ENCODE measurements at regions not wholly inside any gene's neighbourhood (a gene's known extent, or its start where the extent isn't known, plus 50 kb on each side); places are given as distances from the start of the nearest gene placed in this dataset.
"Not testable (repeated sequence)": the region's sequence is repeated elsewhere in the genome, so short reads cannot be mapped to it uniquely, and the experiment has no call there.

GRCh38 chr7:42567051-42567450 lies 330.0 kb upstream of the GLI3 start:
- no peak for DNase-seq (ENCODE audit: low read depth)

GRCh38 chr7:42561797-42562196 lies 324.8 kb upstream of the GLI3 start:
- no peak for DNase-seq (ENCODE audit: low read depth)

- no peak for DNase-seq (ENCODE audit: low read depth)
These were observed 323.9 kb upstream of the GLI3 start for GRCh38 chr7:42560866-42561265.

DNA sequence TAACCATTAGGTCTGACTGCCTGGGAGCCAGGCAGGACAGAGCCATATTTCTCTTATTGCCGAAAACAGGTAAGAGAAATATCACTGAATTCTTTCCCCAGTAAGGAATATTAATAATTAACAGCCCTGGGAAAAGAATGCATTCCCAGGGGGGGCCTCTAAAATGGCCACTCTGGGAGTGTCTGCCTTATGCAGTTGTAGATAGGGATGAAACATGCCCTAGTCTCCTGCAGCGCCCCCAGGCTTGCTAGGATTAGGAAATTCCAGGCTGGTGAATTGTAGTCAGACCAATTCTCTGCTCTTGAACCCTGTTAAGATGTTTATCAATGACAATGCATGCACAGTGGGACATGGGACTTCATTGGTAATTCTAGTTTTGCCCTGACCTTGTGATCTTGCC lies 317.9 kb upstream of the GLI3 start:
- not testable (repeated sequence) for DNase-seq (ENCODE audit: low read depth)

GRCh38 chr7:42552227-42552626 lies 315.2 kb upstream of the GLI3 start:
- no peak for DNase-seq (ENCODE audit: low read depth)

DNA sequence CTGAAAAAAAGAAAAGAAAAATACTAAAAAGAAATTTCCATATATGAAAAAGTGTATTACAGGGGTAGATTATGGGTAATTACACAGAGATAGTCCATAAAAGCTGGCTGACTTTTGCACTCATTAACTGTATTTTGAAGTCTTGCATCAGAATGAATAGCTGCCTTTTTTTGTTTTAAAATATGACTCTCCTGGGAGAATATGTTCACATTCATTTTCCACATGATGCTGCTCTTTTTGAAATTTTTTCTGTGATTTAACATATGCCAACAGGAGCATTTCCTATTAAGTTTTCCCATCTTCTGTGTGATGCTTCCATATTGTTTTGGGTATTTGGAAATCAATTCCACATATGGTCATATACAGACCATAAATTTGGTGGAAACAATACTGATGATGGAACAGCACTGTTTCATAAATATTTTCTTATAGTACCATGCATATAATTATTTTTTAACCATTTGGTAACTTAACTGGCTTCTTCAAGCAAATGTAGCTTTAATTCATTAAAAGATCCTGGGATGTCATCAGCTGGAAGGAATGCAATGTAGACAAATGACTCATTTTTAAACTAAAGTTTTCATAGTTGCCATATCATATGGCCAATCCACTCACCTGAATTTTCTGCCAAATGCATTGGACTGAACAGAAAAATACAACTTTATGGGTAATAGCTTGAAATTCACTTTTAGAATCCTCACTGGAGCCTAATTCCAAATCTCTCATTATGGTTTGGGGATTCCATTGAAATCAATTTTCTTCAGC lies 313.9 kb upstream of the GLI3 start:
- DNase-seq (ENCODE audit: low read depth) = no peak

DNA sequence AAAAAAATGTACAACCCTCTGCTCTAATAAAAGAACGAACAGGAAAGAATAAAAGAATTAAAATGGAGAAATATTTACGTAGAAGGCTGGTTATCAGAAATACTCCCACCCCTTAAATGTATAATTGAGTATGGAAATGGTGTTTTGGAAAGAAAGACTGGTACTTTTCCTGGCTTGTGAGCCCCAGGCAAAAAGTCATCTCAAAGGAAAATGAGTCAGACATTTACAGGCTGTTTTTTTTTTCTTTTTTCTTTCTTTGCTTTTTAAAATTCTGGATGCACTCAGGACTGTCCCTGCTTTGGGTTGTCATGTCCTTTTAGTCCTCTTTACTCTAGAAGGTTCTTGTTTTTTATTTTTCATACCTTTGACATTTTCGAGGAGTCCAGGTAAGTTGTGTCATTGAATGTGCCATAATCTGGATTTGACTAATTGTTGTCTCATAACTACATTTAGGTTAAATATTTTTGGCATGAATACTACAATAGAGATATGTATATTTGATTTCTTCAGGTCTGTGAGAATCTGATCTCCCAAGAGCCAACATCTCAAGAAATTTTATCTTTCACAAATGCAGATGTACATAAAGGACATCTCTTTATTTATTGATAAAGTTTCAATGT lies 313.0 kb upstream of the GLI3 start:
- DNase-seq (ENCODE audit: low read depth) = no peak

DNA sequence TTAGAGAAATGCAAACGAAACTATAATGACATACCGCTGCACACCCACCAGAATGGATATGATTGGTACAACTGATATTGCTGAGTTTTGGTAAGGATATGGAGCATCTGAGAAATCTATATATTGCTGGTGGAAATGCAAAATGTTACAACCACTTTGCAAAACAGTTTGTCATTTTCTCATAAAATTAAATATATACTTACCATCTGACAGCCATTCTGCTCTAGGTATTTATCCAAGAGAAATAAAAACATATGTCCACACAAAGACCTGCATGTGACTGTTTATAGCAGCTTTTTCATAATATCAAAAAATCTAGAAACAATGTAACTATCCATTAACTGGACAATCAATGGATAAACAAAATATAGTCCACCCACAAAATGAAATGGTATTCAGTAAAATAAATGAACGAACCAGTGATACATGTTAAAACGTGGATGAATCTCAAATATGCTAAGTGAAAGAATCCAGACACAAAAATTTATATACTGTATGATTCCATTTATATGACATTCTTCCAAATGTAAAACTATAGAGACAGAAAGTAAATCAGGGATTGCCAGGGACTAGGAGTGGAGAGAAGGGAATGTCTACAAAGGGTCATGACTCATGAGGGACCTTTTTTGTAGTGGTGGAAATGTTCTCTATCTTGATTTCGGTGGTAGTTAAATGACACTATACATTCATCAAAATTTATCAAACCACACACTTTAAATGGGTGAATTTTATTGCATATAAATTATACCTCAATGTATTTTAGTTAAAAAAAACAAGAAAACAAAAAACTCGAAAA lies 312.0 kb upstream of the GLI3 start:
- DNase-seq (ENCODE audit: low read depth) = no peak

DNA sequence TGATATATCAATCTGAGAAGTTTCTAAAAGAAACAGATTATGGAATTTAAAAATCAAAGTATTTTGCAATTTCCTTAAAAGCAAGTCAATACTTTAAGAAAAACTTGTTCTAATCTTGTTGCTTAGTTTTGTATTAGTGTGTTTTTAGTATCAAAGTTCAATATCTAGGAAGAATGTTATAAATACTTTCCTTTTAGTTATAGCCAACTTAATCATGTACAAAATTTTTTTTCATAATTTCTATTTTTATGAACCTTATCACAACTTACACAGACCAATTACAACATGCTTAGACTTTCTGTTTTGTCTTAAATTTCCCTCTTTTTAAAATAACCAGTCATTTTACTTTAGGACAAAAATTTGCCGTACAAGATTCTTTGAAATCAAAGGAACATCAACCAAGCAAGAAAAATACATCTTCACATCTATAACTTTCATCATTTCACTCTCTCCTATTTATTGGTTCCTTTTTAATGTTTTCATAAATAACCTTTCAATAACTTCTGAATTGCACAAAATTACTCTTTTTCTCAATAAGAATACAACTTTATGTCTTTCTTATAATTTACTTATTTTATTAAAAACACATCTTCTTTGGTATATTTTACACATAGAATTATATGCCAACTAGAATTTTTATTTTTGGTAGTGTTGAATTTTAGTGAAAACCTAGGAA lies 308.2 kb upstream of the GLI3 start:
- DNase-seq (ENCODE audit: low read depth) = no peak

DNA sequence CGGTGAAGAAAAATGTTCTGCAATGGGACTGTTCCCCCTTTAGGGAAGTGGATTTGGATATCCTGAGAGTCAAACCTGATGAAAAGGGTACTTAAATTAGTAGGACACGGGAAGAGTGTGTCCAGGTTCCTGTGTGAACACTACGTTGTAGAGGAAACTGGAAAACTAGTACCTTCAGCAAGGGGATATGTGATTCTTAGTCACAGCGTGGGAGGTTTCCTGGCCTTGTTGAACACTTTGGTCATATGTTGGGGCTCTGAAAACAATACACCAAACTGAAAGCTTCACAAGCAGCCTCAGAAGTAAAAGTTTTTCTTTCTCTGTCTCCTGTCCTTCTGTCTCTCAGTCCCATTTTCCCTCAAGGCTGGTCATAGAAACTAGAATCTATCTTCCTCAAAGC lies 306.9 kb upstream of the GLI3 start:
- no peak for DNase-seq (ENCODE audit: low read depth)

DNA sequence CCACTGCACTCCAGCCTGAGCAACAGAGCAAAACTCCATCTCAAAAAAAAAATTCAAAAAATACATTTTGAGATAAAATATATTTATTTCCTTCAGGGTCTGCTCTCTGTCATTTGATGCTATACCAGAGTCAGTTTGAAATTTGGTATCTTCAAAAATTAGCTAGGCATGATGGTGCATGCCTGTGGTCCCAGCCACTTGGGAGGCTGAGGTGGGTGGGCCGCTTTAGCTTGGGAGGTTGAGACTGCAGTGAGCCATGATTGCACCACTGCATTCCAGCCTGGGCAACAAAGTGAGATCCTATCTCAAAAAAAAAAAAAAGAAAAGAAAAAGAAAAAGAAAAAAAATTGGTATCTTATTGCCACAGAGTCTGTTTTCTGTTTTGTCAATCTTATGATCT lies 305.4 kb upstream of the GLI3 start:
- not testable (repeated sequence) for DNase-seq (ENCODE audit: low read depth)

DNA sequence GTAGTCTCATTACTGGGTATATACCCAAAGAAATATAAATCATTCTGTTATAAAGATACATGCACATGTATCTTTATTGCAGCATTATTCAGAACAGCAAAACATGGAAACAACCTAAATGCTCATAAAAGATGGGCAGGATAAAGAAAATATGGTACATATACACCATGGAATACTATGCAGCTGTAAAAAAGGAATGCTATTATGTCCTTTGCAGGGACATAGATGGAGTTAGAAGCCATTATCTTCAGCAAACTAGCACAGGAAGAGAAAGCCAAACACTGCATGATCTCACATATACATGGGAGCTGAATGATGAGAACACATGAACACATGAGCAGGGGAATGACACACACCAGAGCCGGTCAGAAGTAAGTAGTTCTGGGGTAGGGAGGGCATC lies 297.4 kb upstream of the GLI3 start:
- no peak for DNase-seq (ENCODE audit: low read depth)

DNA sequence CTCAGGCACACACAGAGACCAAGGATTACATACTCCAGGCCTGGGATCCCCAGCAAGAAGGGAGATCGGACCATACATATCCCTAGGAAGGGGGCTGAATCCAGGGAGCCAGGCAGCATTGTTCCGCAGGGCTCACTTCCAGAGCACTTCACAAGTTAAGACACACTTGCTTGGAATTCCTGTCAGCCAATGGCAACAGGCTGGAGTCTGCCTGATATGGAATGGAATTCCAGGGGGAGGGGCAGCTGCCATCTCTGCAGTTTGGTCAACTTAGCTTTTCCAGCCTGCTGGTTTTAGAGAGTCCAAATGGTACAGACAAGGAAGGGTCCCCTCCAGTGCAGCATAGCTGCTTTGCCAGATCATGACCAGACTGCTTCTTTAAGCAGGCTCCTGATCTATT lies 290.0 kb upstream of the GLI3 start:
- DNase-seq (ENCODE audit: low read depth) = no peak

- no peak for DNase-seq (ENCODE audit: low read depth)
These were observed 285.4 kb upstream of the GLI3 start for GRCh38 chr7:42522227-42522991.

- DNase-seq (ENCODE audit: low read depth) = no peak
These were observed 274.0 kb upstream of the GLI3 start for GRCh38 chr7:42511027-42511426.

DNA sequence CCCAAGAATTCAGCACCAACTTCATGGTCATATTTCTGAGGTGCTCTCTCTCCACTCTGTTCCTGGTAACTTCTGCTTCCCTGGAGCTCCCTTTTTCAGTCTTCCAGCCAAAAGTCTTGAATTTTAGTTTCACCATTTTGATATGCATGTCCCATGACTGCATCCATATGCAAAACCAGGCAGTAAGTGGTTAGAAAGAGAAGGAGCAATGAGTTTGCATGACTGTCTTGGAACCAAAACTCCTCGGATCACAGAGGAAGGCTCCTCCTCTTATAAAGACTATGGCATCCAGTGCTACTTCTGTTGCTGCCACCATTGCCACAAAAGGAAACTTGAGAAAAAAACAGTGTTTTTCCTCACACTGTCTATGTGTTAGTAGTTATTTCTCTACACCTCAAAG lies 269.1 kb upstream of the GLI3 start:
- no peak for DNase-seq (ENCODE audit: low read depth)

DNA sequence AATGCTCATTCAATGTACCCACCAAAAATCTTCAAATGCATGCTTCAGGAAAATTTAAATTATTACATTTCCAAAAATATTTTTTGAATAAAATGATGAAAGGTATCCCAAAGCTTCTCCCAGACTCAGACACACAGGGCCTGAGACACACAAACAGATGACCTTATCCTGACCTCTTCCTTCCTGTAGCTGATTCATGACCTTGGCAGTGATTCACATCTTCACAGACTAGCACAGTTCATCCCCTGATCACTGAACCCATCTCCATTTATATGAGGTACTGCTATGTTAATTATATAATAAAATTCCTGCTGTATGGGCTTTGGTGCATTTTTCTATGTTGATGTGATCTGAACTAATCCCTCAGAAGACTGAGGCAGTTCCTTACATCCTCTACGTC lies 265.0 kb upstream of the GLI3 start:
- DNase-seq (ENCODE audit: low read depth) = peak; percentile 19

DNA sequence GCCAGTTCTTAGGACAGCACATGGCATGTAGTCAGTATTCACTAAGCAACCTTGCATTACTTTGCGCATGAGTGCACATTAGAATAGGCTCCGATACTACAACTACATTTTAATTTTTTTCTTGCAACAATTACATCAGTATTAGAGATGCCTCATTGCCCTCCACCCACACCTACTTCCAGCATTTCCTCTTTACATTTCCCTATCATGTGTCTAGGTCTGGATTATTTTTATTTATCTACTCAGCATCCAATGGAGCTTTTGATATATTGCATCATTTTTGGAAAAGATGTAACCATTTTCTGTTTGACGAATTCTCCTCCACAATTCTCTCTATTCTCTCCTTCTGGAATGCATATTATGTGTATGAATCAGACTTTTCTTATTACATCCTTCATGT lies 258.2 kb upstream of the GLI3 start:
- DNase-seq (ENCODE audit: low read depth) = no peak

DNA sequence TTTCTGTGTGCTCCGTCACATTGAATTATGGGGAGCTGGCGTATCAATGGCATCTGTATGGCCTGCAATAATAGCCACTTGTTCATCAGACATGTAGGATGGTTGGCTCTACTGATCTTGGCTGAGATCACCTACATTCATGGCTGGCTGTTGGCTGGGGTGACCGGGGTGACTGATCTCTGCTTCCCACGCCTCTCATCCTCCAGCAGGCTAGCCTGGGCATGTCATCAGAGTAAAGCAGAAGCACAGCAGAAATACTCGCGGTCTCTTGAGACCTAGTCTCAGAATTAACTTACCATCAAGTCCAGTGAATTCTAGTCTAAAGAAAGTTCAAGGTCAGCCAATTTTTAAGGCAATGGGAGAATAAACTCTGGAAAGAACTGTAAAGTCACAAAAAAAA lies 257.7 kb upstream of the GLI3 start:
- no peak for DNase-seq (ENCODE audit: low read depth)

DNA sequence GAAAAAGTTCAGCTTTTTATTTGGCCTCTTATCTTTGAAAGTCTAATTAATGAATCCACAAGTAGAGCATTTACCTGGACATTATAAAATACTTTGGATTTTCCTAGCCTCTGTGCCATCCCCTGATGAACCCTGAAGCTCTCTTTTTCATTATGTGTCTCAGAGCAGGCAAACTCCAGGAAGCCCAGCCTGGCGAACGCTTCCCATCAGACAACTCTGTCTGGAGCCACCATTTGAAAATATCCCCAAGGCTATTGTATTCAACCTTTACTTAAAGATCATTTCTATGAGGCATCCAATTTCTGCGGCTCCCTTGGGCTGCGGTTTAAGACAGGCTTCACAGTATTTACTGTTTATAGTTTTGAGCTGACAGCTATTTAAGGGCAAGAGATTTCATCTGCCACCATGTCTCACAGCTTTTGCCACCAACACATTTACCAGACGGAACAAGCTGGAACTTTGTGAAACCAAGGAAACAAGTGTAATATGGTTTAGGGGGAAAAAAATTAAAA lies 257.2 kb upstream of the GLI3 start:
- no peak for DNase-seq (ENCODE audit: low read depth)

DNA sequence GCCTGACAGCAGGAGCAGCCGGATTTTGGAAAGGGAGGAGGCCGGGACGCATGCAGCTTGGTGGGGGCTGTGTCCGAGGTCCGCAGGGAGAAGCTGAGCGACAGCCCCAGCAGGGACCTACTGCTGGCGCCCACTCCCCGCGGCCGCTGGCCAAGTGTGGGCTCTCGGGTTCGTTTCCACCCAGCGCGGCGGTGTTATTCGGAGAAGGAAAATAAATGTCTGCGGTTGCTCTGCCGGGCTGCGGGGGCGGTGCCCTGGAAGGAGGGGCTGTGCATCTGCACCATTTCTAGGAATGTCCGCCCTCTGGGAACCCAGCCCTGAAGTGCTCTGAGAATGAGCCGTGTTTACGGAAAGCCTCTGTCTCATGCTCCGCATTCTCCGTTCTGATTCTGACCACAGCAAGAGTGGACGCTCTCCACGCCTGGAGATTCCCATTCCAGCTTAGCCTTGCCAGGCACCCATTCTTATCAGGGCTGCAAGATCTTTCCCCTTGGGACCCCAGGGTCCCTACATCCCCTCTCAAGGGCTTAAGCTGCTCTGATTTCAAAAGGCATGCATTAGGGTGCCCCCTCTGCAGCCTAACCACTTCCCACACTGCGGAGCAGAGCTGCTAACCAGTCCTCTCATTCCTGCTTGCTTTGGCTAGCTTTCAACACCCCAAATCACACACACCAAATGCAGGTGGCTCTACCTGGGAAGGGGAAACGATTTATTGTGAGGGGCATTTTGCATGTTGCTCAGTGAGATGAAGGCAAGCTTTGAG lies 256.6 kb upstream of the GLI3 start:
- peak; percentile 76 for DNase-seq (ENCODE audit: low read depth)

Data from non-pigmented ciliary epithelial cell (primary cell).